ENCODE measurements at regions not wholly inside any gene's neighbourhood (a gene's known extent, or its start where the extent isn't known, plus 50 kb on each side); places are given as distances from the start of the nearest gene placed in this dataset.

DNA sequence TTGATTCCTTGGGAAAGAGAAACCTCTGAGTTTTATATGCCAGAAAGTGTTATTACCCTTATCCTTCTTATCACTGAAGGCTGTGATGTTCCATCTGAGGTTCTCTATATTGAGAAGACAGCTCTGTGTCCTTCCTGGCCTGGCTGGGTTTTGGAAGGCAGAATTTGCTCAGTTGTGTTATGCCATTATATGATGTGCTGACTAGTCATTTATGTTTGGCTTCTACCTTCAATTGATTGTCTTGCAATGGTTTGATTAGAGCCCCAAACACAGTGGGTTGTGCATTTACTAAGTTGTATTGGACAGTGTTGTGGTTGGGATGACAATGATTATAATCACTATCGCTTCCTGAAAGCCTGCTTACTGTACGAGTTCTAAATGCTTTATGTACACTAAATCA, 265.7 kb downstream of the SNAPC1 start:
- Histone ChIP-seq H3K4me3 (replicated peaks in 1 of 3; ENCODE audit: insufficient read depth in 1 of 3, low read depth in 2 of 3, low read length in 3 of 3) (no peak overlapping the region), H3K27me3 (ENCODE audit: control insufficient read depth in 1 of 2, insufficient read depth in 2 of 2, low read length in 2 of 2) (no peaks in the 10 kb centered on the region), H3K4me2 (ENCODE audit: low read depth, low read length) (no peak overlapping the region), H3K4me1 (ENCODE audit: insufficient read depth, low read length) (no peaks in the 10 kb centered on the region), H4K20me1 (ENCODE audit: insufficient read depth, low read length) (no peaks in the 10 kb centered on the region), H3K9me3 (ENCODE audit: low read length) (no peaks in the 10 kb centered on the region), H3K36me3 (replicated peaks in 1 of 2; ENCODE audit: control insufficient read depth in 1 of 2, insufficient read depth in 2 of 2, low read length in 2 of 2) (no peaks in the 10 kb centered on the region), H3K27ac (ENCODE audit: extremely low read length, insufficient read depth, low read length) (no peak overlapping the region), H2AFZ (ENCODE audit: low read length) (no peak overlapping the region), H3K79me2 (ENCODE audit: insufficient read depth, low read length) (no peaks in the 10 kb centered on the region), H3K9ac (ENCODE audit: insufficient read depth, low read depth, low read length) (no peak overlapping the region)
- DNase-seq (ENCODE audit: low spot score), result no peak
- no TSS peak for BruUV-seq (replicated peaks)
- ChIA-PET POLR2A (no interaction called here), CTCF (ENCODE audit: low intra/inter-chr PET ratio, low total read pairs) (no interaction called here)
- no peak for TF ChIP-seq PHF21A (CRISPR knock-in tag; IDR thresholded peaks at IDR 0.05)
- TF ChIP-seq LCORL (IDR thresholded peaks at IDR 0.05), result no peak
- no peak for TF ChIP-seq LCORL (CRISPR knock-in tag; IDR thresholded peaks at IDR 0.05)
- no peak for TF ChIP-seq ZNF501 (CRISPR knock-in tag; IDR thresholded peaks at IDR 0.05)
- TF ChIP-seq HDAC1 (CRISPR knock-in tag; IDR thresholded peaks at IDR 0.05), result no peak
- TF ChIP-seq ZNF792 (CRISPR knock-in tag; IDR thresholded peaks at IDR 0.05), result no peak
- TF ChIP-seq THRA (CRISPR knock-in tag; IDR thresholded peaks at IDR 0.05; ENCODE audit: borderline replicate concordance), result no peak
- no peak for TF ChIP-seq MLXIP (CRISPR knock-in tag; IDR thresholded peaks at IDR 0.05; ENCODE audit: borderline replicate concordance)
- TF ChIP-seq MED1 (CRISPR knock-in tag; IDR thresholded peaks at IDR 0.05), result no peak
- TF ChIP-seq, protein P1, sequence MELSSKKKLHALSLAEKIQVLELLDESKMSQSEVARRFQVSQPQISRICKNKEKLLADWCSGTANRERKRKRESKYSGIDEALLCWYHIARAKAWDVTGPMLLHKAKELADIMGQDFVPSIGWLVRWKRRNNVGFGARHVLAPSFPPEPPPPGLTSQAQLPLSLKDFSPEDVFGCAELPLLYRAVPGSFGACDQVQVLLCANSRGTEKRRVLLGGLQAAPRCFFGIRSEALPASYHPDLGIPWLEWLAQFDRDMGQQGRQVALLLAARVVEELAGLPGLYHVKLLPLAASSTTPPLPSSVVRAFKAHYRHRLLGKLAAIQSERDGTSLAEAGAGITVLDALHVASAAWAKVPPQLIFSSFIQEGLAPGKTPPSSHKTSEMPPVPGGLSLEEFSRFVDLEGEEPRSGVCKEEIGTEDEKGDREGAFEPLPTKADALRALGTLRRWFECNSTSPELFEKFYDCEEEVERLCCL (CRISPR knock-in tag; IDR thresholded peaks at IDR 0.05; ENCODE audit: borderline replicate concordance), result no peak
- peak in 1 of 2 experiments; percentile 74; a peak in 3 of 4 replicates for TF ChIP-seq MAFK (conservative IDR thresholded peaks at IDR 0.05 in 1 of 2, IDR thresholded peaks at IDR 0.05 in 1 of 2; ENCODE audit: low read length in 2 of 2)
- no peak for TF ChIP-seq CBX5 (CRISPR knock-in tag; IDR thresholded peaks at IDR 0.05; ENCODE audit: borderline replicate concordance)
- no peak for TF ChIP-seq SMC3 (IDR thresholded peaks at IDR 0.05; ENCODE audit: low read length)
- TF ChIP-seq HOXA9 (CRISPR knock-in tag; IDR thresholded peaks at IDR 0.05; ENCODE audit: borderline replicate concordance), result no peak
- no peak for TF ChIP-seq NR2F2 (IDR thresholded peaks at IDR 0.05; ENCODE audit: borderline replicate concordance, low read depth)
- no peak for TF ChIP-seq ZSCAN30 (CRISPR knock-in tag; IDR thresholded peaks at IDR 0.05)
- TF ChIP-seq MAFF (IDR thresholded peaks at IDR 0.05; ENCODE audit: low read depth, low read length), result peak; percentile 33; the same call in 1 of the 2 replicates
- WGBS (ENCODE audit: low lambda C conversion rate), result 71% methylated on average over 2 of the region's 2 CpGs
- intact Hi-C loops (cut with micrococcal nuclease; ENCODE audit: unreplicated experiment) (no loop called here), in situ Hi-C loops (cut with HindIII; ENCODE audit: extremely low pct_ligation_motif_present, low pct_unique_long_range_greater_than_20kb) (no loop called here)
- no peak for ATAC-seq
- no peak for FAIRE-seq

All from HepG2 (cell line).